MV-4-11 (cell line): ENCODE measurements at regions not wholly inside any gene's neighbourhood (a gene's known extent, or its start where the extent isn't known, plus 50 kb on each side); places are given as distances from the start of the nearest gene placed in this dataset.
"Not testable (repeated sequence)": the region's sequence is repeated elsewhere in the genome, so short reads cannot be mapped to it uniquely, and the experiment has no call there.

Experiments
- DNase-seq: peaks from one replicate; lab custom pipeline; 2025; lab: John Stamatoyannopoulos, UW

GRCh38 chr16:17939723-17940122 lies 396.8 kb downstream of the NPIPA8 start:
- no peak for DNase-seq

- DNase-seq: no peak
Observed at GRCh38 chr16:17939122-17939536, 397.4 kb downstream of the NPIPA8 start.

GRCh38 chr16:17938546-17938945 lies 398.0 kb downstream of the NPIPA8 start:
- no peak for DNase-seq

GRCh38 chr16:17936766-17937402 lies 399.7 kb downstream of the NPIPA8 start:
- DNase-seq: no peak

GRCh38 chr16:17930280-17930679 lies 406.3 kb downstream of the NPIPA8 start:
- no peak for DNase-seq

GRCh38 chr16:17926866-17927399 lies 409.6 kb downstream of the NPIPA8 start:
- no peak for DNase-seq

GRCh38 chr16:17926461-17926860 lies 410.1 kb downstream of the NPIPA8 start:
- no peak for DNase-seq

- DNase-seq: no peak
Observed at GRCh38 chr16:17925761-17926160, 410.8 kb downstream of the NPIPA8 start.

GRCh38 chr16:17921357-17921978 lies 415.1 kb downstream of the NPIPA8 start:
- peak; percentile 18 for DNase-seq

GRCh38 chr16:17917316-17918019 lies 419.1 kb downstream of the NPIPA8 start:
- DNase-seq: no peak

- no peak for DNase-seq
Observed at GRCh38 chr16:17915791-17916190, 420.7 kb downstream of the NPIPA8 start.

- no peak for DNase-seq
Observed at GRCh38 chr16:17914168-17914567, 422.4 kb downstream of the NPIPA8 start.

- not testable (repeated sequence) for DNase-seq
Observed at GRCh38 chr16:17911578-17911977, 425.0 kb downstream of the NPIPA8 start.

- not testable (repeated sequence) for DNase-seq
Observed at GRCh38 chr16:17906626-17907025, 429.9 kb downstream of the NPIPA8 start.

- DNase-seq: no peak
Observed at GRCh38 chr16:17901309-17901708, 430.5 kb upstream of the XYLT1 start.

GRCh38 chr16:17899141-17899540 lies 428.4 kb upstream of the XYLT1 start:
- DNase-seq: no peak

GRCh38 chr16:17887963-17888362 lies 417.2 kb upstream of the XYLT1 start:
- DNase-seq: no peak

- no peak for DNase-seq
Observed at GRCh38 chr16:17885659-17886207, 415.0 kb upstream of the XYLT1 start.

- no peak for DNase-seq
Observed at GRCh38 chr16:17877821-17878360, 407.1 kb upstream of the XYLT1 start.

- no peak for DNase-seq
Observed at GRCh38 chr16:17866996-17867395, 396.2 kb upstream of the XYLT1 start.

- no peak for DNase-seq
Observed at GRCh38 chr16:17861981-17862479, 391.3 kb upstream of the XYLT1 start.

GRCh38 chr16:17858061-17858460 lies 387.3 kb upstream of the XYLT1 start:
- DNase-seq: no peak
